ENCODE measurements at regions not wholly inside any gene's neighbourhood (a gene's known extent, or its start where the extent isn't known, plus 50 kb on each side); places are given as distances from the start of the nearest gene placed in this dataset.

- TF ChIP-seq CTCF (conservative IDR thresholded peaks at IDR 0.05; ENCODE audit: low read depth, low read length), result no peak
Observed at GRCh38 chr10:131850383-131850870, 50.4 kb upstream of the PPP2R2D start.

More at GRCh38 chr10:131850383-131850870, 50.4 kb upstream of the PPP2R2D start:
- Histone ChIP-seq H3K9ac (no peak overlapping the region), H3K27me3 (ENCODE audit: insufficient read depth, low read depth) (peaks cover 13% of the 10 kb centered on the region), H3K36me3 (ENCODE audit: insufficient read depth) (no peaks in the 10 kb centered on the region), H2AFZ (ENCODE audit: low read depth) (no peak overlapping the region), H3K4me2 (no peak overlapping the region), H3K27ac (no peak overlapping the region), H3K4me3 (IDR thresholded peaks at IDR 0.05; ENCODE audit: insufficient read depth, low read depth, low read length) (no peak overlapping the region), H4K20me1 (ENCODE audit: insufficient read depth) (no peaks in the 10 kb centered on the region), H3K4me1 (ENCODE audit: low read depth, poor library complexity, severe bottlenecking) (no peaks in the 10 kb centered on the region), H3K79me2 (ENCODE audit: insufficient read depth, low read depth) (no peaks in the 10 kb centered on the region)
